ENCODE measurements at regions not wholly inside any gene's neighbourhood (a gene's known extent, or its start where the extent isn't known, plus 50 kb on each side); places are given as distances from the start of the nearest gene placed in this dataset.

DNA sequence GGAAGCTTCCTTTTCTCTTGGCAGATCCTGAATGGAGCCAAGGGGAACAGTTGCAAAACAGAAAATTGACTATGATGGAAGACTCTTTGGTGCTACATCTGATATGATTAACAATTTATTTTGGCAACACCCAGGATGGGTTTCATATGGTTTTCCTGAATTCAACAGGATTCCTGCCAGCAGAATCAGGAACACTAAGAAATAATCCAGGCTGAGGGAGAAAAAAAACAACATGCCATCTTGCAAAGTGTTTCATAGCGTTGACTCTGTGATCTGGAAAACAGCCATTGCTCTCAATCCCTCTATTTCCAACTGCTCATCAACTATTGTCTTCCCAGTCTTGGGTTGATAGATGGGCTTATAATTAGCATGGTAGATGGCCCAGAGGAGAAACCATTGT lies 303.8 kb upstream of the KLF3 start:
- Histone ChIP-seq H3K4me3 (no peak overlapping the region), H3K36me3 (no peaks in the 10 kb centered on the region), H3K4me1 (peaks cover 0 to 8% (median 0%) of the 10 kb centered on the region in 3 donors), H3K9me3 (no peaks in the 10 kb centered on the region), H3K27me3 (no peaks in the 10 kb centered on the region), H3K27ac (no peak overlapping the region)
- 33 to 38% methylated on average over 1 of the region's 1 CpG for WGBS, 2 donors (ENCODE audit: low coverage in 1 of 2)
- no peak for TF ChIP-seq EP300 (IDR thresholded peaks at IDR 0.05)
- TF ChIP-seq, protein P1, sequence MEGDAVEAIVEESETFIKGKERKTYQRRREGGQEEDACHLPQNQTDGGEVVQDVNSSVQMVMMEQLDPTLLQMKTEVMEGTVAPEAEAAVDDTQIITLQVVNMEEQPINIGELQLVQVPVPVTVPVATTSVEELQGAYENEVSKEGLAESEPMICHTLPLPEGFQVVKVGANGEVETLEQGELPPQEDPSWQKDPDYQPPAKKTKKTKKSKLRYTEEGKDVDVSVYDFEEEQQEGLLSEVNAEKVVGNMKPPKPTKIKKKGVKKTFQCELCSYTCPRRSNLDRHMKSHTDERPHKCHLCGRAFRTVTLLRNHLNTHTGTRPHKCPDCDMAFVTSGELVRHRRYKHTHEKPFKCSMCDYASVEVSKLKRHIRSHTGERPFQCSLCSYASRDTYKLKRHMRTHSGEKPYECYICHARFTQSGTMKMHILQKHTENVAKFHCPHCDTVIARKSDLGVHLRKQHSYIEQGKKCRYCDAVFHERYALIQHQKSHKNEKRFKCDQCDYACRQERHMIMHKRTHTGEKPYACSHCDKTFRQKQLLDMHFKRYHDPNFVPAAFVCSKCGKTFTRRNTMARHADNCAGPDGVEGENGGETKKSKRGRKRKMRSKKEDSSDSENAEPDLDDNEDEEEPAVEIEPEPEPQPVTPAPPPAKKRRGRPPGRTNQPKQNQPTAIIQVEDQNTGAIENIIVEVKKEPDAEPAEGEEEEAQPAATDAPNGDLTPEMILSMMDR (IDR thresholded peaks at IDR 0.05) = no peak
- TF ChIP-seq POLR2AphosphoS5 (IDR thresholded peaks at IDR 0.05) = no peak
- TF ChIP-seq POLR2A (IDR thresholded peaks at IDR 0.05) = no peak
- no peak for ATAC-seq

DNA sequence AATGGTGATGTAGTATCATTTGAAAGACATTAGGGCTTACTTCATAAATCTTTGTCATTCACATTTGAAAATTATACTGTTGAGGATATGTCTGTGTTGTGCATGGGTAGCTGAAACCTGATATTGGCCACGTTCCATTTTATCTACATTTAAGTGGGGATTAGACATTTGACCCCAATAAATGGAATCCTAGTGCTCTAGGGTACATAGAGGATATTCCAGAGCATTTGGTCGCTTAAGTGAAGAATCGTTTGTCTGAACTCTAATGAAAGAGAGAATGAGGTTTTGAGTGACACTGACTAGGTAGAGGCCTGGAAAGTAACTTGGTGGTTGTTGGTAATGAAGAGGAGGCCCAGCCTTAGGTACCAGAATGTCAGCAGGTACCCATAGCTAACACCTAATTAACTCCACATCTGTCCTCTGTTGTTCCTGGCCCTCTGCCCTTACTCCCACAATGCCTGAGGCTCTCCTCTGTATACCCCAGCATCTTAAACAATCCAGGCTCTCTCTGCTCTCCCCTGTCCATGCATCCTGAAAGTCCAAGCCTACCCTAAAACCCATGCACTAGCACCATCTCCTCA lies 299.5 kb upstream of the KLF3 start:
- 69 to 77% methylated on average over 3 of the region's 3 CpGs for WGBS, 2 donors (ENCODE audit: low coverage in 1 of 2)
- Histone ChIP-seq H3K27ac (no peak overlapping the region), H3K4me3 (no peak overlapping the region), H3K4me1 (peaks cover 4 to 37% (median 21%) of the 10 kb centered on the region in 3 donors), H3K36me3 (no peaks in the 10 kb centered on the region), H3K9me3 (no peaks in the 10 kb centered on the region), H3K27me3 (no peaks in the 10 kb centered on the region)
- no peak for ATAC-seq
- TF ChIP-seq POLR2A (IDR thresholded peaks at IDR 0.05) = no peak
- no peak for TF ChIP-seq EP300 (IDR thresholded peaks at IDR 0.05)

DNA sequence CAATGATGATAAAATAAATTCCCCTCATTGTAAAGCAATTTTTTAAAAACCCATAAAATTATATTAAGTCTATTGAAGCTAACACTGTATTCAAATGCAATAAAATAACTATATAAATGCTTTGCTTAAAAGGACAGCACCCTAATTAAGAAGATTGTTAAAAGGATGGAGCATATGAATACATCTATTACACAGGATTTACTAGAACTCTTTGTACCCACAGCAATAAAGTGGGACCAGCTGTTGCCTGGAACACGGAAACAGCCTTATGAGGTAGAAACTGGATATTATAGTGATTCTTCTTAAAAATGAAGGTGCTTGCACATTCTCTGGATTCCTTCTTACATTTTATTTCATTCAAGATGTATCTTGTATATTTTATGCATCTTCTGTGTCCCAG lies 298.7 kb upstream of the KLF3 start:
- H3K4me3 ChIP-seq = no peak overlapping the region
- TF ChIP-seq, protein P1 (IDR thresholded peaks at IDR 0.05) = no peak
- no peak for TF ChIP-seq POLR2AphosphoS5 (IDR thresholded peaks at IDR 0.05)
- no peak for TF ChIP-seq POLR2A (IDR thresholded peaks at IDR 0.05)
- TF ChIP-seq EP300 (IDR thresholded peaks at IDR 0.05) = no peak
- H3K4me1 ChIP-seq = peaks cover 4 to 36% (median 21%) of the 10 kb centered on the region in 3 donors
- H3K36me3 ChIP-seq = no peaks in the 10 kb centered on the region
- no peak for ATAC-seq
- no peaks in the 10 kb centered on the region for H3K9me3 ChIP-seq
- H3K27me3 ChIP-seq = no peaks in the 10 kb centered on the region
- H3K27ac ChIP-seq = peak overlapping the region in 1 of 4 donors; percentile 13
- 79 to 83% methylated on average over 1 of the region's 1 CpG for WGBS, 2 donors (ENCODE audit: low coverage in 1 of 2)

DNA sequence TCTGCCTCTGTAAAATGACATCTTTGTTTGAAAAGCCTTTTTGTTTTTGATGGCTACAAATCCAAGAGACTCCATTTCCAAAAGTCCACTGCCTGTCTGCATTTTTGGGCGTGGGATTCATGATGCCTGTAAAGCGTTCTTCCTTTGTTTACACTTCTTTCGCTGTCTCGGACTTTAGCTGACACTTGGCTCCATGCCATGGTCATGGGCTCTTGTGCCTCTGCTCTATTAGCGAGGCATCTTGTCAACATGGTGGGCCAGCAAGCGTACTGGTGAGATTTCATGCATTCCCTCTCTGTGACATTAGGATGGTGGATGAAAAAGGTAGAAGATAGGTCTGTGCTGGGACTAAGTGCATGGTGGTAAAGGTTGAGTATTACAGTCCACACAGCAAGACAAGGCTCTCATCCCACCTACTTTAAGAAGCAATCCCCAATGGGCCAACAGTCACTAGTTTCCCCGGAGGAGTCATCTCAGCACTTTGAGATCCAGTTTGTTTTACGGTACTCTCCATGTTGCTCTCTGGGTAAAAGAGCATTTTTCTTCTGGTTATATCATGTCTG lies 298.2 kb upstream of the KLF3 start:
- no peaks in the 10 kb centered on the region for H3K27me3 ChIP-seq
- peaks cover 4 to 30% (median 21%) of the 10 kb centered on the region in 3 donors for H3K4me1 ChIP-seq
- 58 to 63% methylated on average over 8 of the region's 8 CpGs for WGBS, 2 donors (ENCODE audit: low coverage in 1 of 2)
- H3K4me3 ChIP-seq = no peak overlapping the region
- peak overlapping the region in 1 of 4 donors; percentile 13 for H3K27ac ChIP-seq
- TF ChIP-seq EP300 (IDR thresholded peaks at IDR 0.05) (no peak), POLR2AphosphoS5 (IDR thresholded peaks at IDR 0.05) (no peak), POLR2A (IDR thresholded peaks at IDR 0.05) (no peak)
- TF ChIP-seq, protein P1 (IDR thresholded peaks at IDR 0.05) = no peak
- H3K9me3 ChIP-seq = no peaks in the 10 kb centered on the region
- H3K36me3 ChIP-seq = no peaks in the 10 kb centered on the region
- ATAC-seq = no peak

DNA sequence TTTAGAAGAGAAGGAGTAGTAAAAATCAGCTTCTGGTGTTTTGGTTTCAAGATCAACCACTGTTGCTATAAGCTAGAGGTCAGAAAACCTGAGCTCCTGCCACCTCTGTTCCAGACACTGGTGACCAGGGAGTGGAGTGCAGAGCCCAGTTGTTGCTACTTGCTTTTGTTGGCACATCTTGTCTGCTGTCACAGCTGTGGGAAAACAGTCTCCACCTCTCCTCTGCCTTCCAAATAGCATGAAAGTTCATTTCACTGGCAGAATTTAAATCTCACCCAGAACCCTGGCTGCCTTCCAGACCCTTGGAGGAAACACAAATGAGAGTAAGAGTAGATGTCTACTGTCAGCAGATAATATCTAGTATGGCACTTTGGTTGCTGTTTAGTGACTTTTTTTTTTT lies 297.5 kb upstream of the KLF3 start:
- no peaks in the 10 kb centered on the region for H3K36me3 ChIP-seq
- H3K27me3 ChIP-seq = no peaks in the 10 kb centered on the region
- H3K27ac ChIP-seq = peak overlapping the region in 2 of 4 donors; percentile 13 to 34
- TF ChIP-seq EP300 (IDR thresholded peaks at IDR 0.05) (no peak), POLR2A (IDR thresholded peaks at IDR 0.05) (no peak), POLR2AphosphoS5 (IDR thresholded peaks at IDR 0.05) (no peak)
- TF ChIP-seq, protein P1 (IDR thresholded peaks at IDR 0.05) = no peak
- no peaks in the 10 kb centered on the region for H3K9me3 ChIP-seq
- peak; percentile 51 for ATAC-seq
- peaks cover 4 to 33% (median 21%) of the 10 kb centered on the region in 3 donors for H3K4me1 ChIP-seq
- H3K4me3 ChIP-seq = no peak overlapping the region

Measured in gastroesophageal sphincter (tissue), 4 donors.